H1 (cell line): ENCODE measurements at regions not wholly inside any gene's neighbourhood (a gene's known extent, or its start where the extent isn't known, plus 50 kb on each side); places are given as distances from the start of the nearest gene placed in this dataset.
"Not testable (repeated sequence)": the region's sequence is repeated elsewhere in the genome, so short reads cannot be mapped to it uniquely, and the experiment has no call there.

Experiments
- CTCF ChIA-PET: fragments of 300-600 bp; sonication (Branson Sonifier 250); formaldehyde crosslinking; loops from one replicate; lab custom pipeline; 2021; ENCODE audit not compliant: partially characterized antibody; lab: Charles Lee
- POLR2A ChIA-PET: fragments of 300-600 bp; sonication (Branson Sonifier 250); formaldehyde crosslinking; loops from one replicate; lab custom pipeline; 2021; ENCODE audit warnings: inconsistent platforms; ENCODE audit not compliant: partially characterized antibody; lab: Charles Lee
- DNase-seq, 2 experiments: peaks; one replicate each; pipeline versions ENCODE4 v3.0.0 to v3.0.0-alpha.2; 2010 to 2022; ENCODE audit warnings: low spot score in 2 of 2, low read depth in 1 of 2, mixed read lengths in 1 of 2
- FAIRE-seq: peaks from 2 replicates; lab custom pipeline; 2011; peaks lifted over from hg19 to GRCh38; lab: Jason Lieb, UNC
- H2AFZ ChIP-seq: 2 replicates; pipeline ENCODE4 v1.8.1; 2012; ENCODE audit warnings: low read length, inconsistent platforms
- H2AK5ac ChIP-seq: 2 replicates; pipeline ENCODE4 v1.6.1; 2013; ENCODE audit warnings: low read depth, low read length
- H2BK120ac ChIP-seq: replicated peaks from 2 replicates; pipeline ENCODE3; 2013; ENCODE audit warnings: low read depth, low read length, inconsistent platforms
- H2BK12ac ChIP-seq: 2 replicates; pipeline ENCODE4 v1.6.1; 2013; ENCODE audit warnings: low read depth, low read length
- H2BK15ac ChIP-seq: 2 replicates; pipeline ENCODE4 v1.6.1; 2013; ENCODE audit warnings: low read length
- H2BK20ac ChIP-seq: 2 replicates; pipeline ENCODE4 v1.6.1; 2013; ENCODE audit warnings: low read length
- H2BK5ac ChIP-seq: 2 replicates; pipeline ENCODE4 v1.6.1; 2013; ENCODE audit warnings: low read depth, low read length
- H3K14ac ChIP-seq: 2 replicates; pipeline ENCODE4 v1.6.1; 2013; ENCODE audit warnings: inconsistent platforms; ENCODE audit not compliant: insufficient read length
- H3K18ac ChIP-seq: 2 replicates; pipeline ENCODE4 v1.6.1; 2013; ENCODE audit warnings: low read length; ENCODE audit errors: extremely low read depth
- H3K23ac ChIP-seq: 2 replicates; pipeline ENCODE4 v1.6.1; 2013; ENCODE audit warnings: inconsistent platforms; ENCODE audit not compliant: insufficient read length
- H3K23me2 ChIP-seq: 2 replicates; pipeline ENCODE4 v1.6.1; 2013; ENCODE audit warnings: low read depth, low read length
- H3K27ac ChIP-seq: 2 replicates; pipeline ENCODE4 v1.6.1; 2011; ENCODE audit warnings: low read depth, low read length, inconsistent platforms
- H3K27me3 ChIP-seq, 4 experiments: replicated peaks in 1 of 4; 1 replicate in 1 of 4; 2 replicates in 3 of 4; pipeline versions ENCODE4 v1.6.1 to v1.8.1; 2011 to 2013; ENCODE audit warnings: low read length in 3 of 4, mild to moderate bottlenecking in 3 of 4, inconsistent platforms in 2 of 4, mixed read lengths in 2 of 4, moderate library complexity in 1 of 4; ENCODE audit not compliant: control insufficient read depth in 3 of 4, insufficient read depth in 3 of 4; ENCODE audit errors: extremely low read depth in 1 of 4
- H3K36me3 ChIP-seq, 4 experiments: 2 replicates each; pipeline versions ENCODE4 v1.6.1 to v1.8.1; 2011 to 2013; ENCODE audit warnings: mild to moderate bottlenecking in 4 of 4, low read length in 3 of 4, moderate library complexity in 2 of 4, control low read depth in 1 of 4, inconsistent platforms in 1 of 4; ENCODE audit not compliant: insufficient read depth in 4 of 4, control insufficient read depth in 2 of 4
- H3K4ac ChIP-seq: replicated peaks from 2 replicates; pipeline ENCODE3; 2013; ENCODE audit warnings: low read length, low read depth, mixed read lengths, inconsistent platforms; ENCODE audit not compliant: insufficient read length
- H3K4me1 ChIP-seq, 4 experiments: replicated peaks in 1 of 4; 1 replicate in 1 of 4; 2 replicates in 3 of 4; pipeline versions ENCODE4 v1.6.1 to v1.8.1; 2011 to 2013; ENCODE audit warnings: low read length in 3 of 4, inconsistent platforms in 2 of 4, mixed read lengths in 1 of 4; ENCODE audit not compliant: insufficient read depth in 4 of 4, control insufficient read depth in 3 of 4
- H3K4me2 ChIP-seq, 2 experiments: 2 replicates each; pipeline versions ENCODE4 v1.6.1 to v1.8.1; 2011 to 2013; ENCODE audit warnings: low read depth in 2 of 2, low read length in 2 of 2, control low read depth in 1 of 2, inconsistent platforms in 1 of 2, mild to moderate bottlenecking in 1 of 2; ENCODE audit not compliant: insufficient read depth in 1 of 2
- H3K4me3 ChIP-seq, 4 experiments: fragments of 200-600, 300-600 bp in 1 of 4; sonication (generic), shearing (Covaris generic), sonication (Bioruptor Twin) in 1 of 4; 2 replicates each; pipeline versions ENCODE4 v1.5.1 to v1.8.1; 2011 to 2016; ENCODE audit warnings: low read length in 4 of 4, low read depth in 3 of 4, control low read depth in 2 of 4, inconsistent platforms in 2 of 4, mild to moderate bottlenecking in 2 of 4, mixed read lengths in 1 of 4, moderate library complexity in 1 of 4; ENCODE audit not compliant: insufficient read depth in 2 of 4; ENCODE audit errors: extremely low read depth in 1 of 4
- H3K56ac ChIP-seq: replicated peaks from 2 replicates; pipeline ENCODE3; 2013; ENCODE audit warnings: low read depth, mild to moderate bottlenecking, mixed read lengths, low read length, inconsistent platforms; ENCODE audit not compliant: insufficient read length
- H3K79me1 ChIP-seq: 2 replicates; pipeline ENCODE4 v1.6.1; 2013; ENCODE audit warnings: low read depth, low read length, control low read depth
- H3K79me2 ChIP-seq, 2 experiments: 2 replicates each; pipeline versions ENCODE4 v1.6.1 to v1.8.1; 2012 to 2013; ENCODE audit warnings: low read length in 2 of 2, mild to moderate bottlenecking in 2 of 2, inconsistent platforms in 1 of 2; ENCODE audit not compliant: insufficient read depth in 2 of 2, control insufficient read depth in 1 of 2
- H3K9ac ChIP-seq, 4 experiments: replicated peaks in 1 of 4; 1 replicate in 1 of 4; 2 replicates in 3 of 4; pipeline versions ENCODE4 v1.6.1 to v1.8.1; 2011 to 2013; ENCODE audit warnings: low read depth in 3 of 4, low read length in 3 of 4, control low read depth in 2 of 4, mild to moderate bottlenecking in 2 of 4, moderate library complexity in 2 of 4, inconsistent platforms in 1 of 4; ENCODE audit errors: extremely low read depth in 1 of 4
- H3K9me3 ChIP-seq, 2 experiments: 2 replicates each; pipeline versions ENCODE4 v1.6.1 to v1.8.1; 2012 to 2013; ENCODE audit warnings: mild to moderate bottlenecking in 2 of 2, moderate library complexity in 2 of 2, control low read depth in 1 of 2, inconsistent platforms in 1 of 2, low read depth in 1 of 2, low read length in 1 of 2, mixed read lengths in 1 of 2; ENCODE audit not compliant: insufficient read depth in 2 of 2
- H4K20me1 ChIP-seq, 2 experiments: replicated peaks in 1 of 2; 2 replicates each; pipeline versions ENCODE3 to v1.8.1; 2011 to 2013; ENCODE audit warnings: inconsistent platforms in 2 of 2, low read length in 2 of 2, mild to moderate bottlenecking in 1 of 2; ENCODE audit not compliant: insufficient read depth in 2 of 2, control insufficient read depth in 1 of 2
- H4K5ac ChIP-seq: 2 replicates; pipeline ENCODE4 v1.6.1; 2013; ENCODE audit warnings: low read length, low read depth, mixed read lengths, inconsistent platforms; ENCODE audit not compliant: insufficient read length
- H4K8ac ChIP-seq: 2 replicates; pipeline ENCODE4 v1.8.0; 2013; ENCODE audit warnings: mild to moderate bottlenecking, moderate library complexity, low read length, inconsistent platforms; ENCODE audit not compliant: insufficient read depth; ENCODE audit errors: extremely low read depth
- H4K91ac ChIP-seq: replicated peaks from 2 replicates; pipeline ENCODE3; 2013; ENCODE audit warnings: low read length, mixed read lengths, inconsistent platforms; ENCODE audit not compliant: insufficient read length
- WGBS, 2 experiments: shearing (Covaris generic) in 1 of 2; methylation state at CpG; one replicate each; pipeline versions ENCODE4 v1.1.6 to v1.1.7; 2013 to 2015; ENCODE audit warnings: low lambda C conversion rate in 2 of 2, mixed read lengths in 2 of 2, inconsistent platforms in 1 of 2, low coverage in 1 of 2, missing lambda C conversion rate in 1 of 2; ENCODE audit not compliant: insufficient replicate concordance in 2 of 2, insufficient coverage in 1 of 2, insufficient read length in 1 of 2; ENCODE audit errors: extremely low coverage in 1 of 2, missing lambda C conversion rate in 1 of 2; 5-methylcytosine and 5-hydroxymethylcytosine counted together

GRCh38 chr2:90253306-90253705 is 1561.8 kb downstream of the RPIA start:
- H3K14ac ChIP-seq, H3K4me2 ChIP-seq, FAIRE-seq, H3K79me1 ChIP-seq, H4K20me1 ChIP-seq, H2BK15ac ChIP-seq, H3K79me2 ChIP-seq, H2AK5ac ChIP-seq, DNase-seq, H3K56ac ChIP-seq, H3K23me2 ChIP-seq, H3K27me3 ChIP-seq, H4K8ac ChIP-seq, H2BK20ac ChIP-seq, H2BK120ac ChIP-seq, H3K18ac ChIP-seq, CTCF ChIA-PET, H3K9ac ChIP-seq, H3K4me1 ChIP-seq, H3K4me3 ChIP-seq, H3K23ac ChIP-seq, H4K5ac ChIP-seq, H4K91ac ChIP-seq, POLR2A ChIA-PET, H2BK5ac ChIP-seq, H3K27ac ChIP-seq, H3K4ac ChIP-seq, H3K9me3 ChIP-seq, H2AFZ ChIP-seq, H3K36me3 ChIP-seq, H2BK12ac ChIP-seq: not testable (repeated sequence)
- WGBS, 2 experiments, result 91% methylated on average over 6 of the region's 8 CpGs; no CpG with 5 or more reads in 1 of the 2 experiments

DNA sequence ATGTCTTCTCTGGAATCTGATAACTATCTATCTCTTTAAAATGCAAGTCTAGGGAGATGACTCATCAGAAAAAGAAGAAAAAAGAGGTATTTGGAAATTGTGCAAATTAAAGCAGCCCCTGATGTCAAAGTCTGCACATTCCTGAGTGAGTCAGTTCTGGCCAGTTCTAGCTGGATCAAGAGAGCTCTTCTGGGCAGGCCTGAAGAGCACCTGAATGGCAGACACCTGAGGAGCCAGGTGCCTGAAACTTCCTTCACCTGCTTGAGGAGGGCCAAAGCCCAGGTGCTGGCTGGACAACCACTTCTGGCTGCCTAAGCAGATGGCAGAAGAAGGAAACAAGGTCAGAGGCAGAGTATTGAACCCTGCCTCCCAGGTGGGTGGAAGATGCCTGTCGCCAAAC is 1575.4 kb downstream of the RPIA start:
- H4K8ac ChIP-seq, H3K4me1 ChIP-seq, H3K27ac ChIP-seq, H2BK5ac ChIP-seq, H3K4me2 ChIP-seq, H3K79me1 ChIP-seq, H3K23ac ChIP-seq, POLR2A ChIA-PET, H4K91ac ChIP-seq, H4K5ac ChIP-seq, H3K4ac ChIP-seq, FAIRE-seq, H2BK15ac ChIP-seq, H3K23me2 ChIP-seq, H2AFZ ChIP-seq, H3K9me3 ChIP-seq, CTCF ChIA-PET, H3K56ac ChIP-seq, H4K20me1 ChIP-seq, H3K9ac ChIP-seq, H3K36me3 ChIP-seq, H2BK120ac ChIP-seq, H2AK5ac ChIP-seq, H3K4me3 ChIP-seq, H2BK20ac ChIP-seq, H3K18ac ChIP-seq, DNase-seq, H2BK12ac ChIP-seq, H3K14ac ChIP-seq, H3K27me3 ChIP-seq, H3K79me2 ChIP-seq: not testable (repeated sequence)
- WGBS, 2 experiments, result 100% methylated on average over 1 of the region's 1 CpG; no CpG with 5 or more reads in 1 of the 2 experiments
